ENCODE measurements at regions not wholly inside any gene's neighbourhood (a gene's known extent, or its start where the extent isn't known, plus 50 kb on each side); places are given as distances from the start of the nearest gene placed in this dataset.

GRCh38 chr1:30638811-30639210, 84.6 kb downstream of the MATN1 start:
- no peak for DNase-seq (ENCODE audit: low read depth in 4 of 4, low spot score in 1 of 4)

GRCh38 chr1:30638086-30638485, 85.3 kb downstream of the MATN1 start:
- no peak for DNase-seq (ENCODE audit: low read depth in 4 of 4, low spot score in 1 of 4)

GRCh38 chr1:30637183-30637980, 86.0 kb downstream of the MATN1 start:
- DNase-seq (ENCODE audit: low read depth in 4 of 4, low spot score in 1 of 4): no peak

- DNase-seq (ENCODE audit: low read depth in 4 of 4, low spot score in 1 of 4): no peak
Measured at GRCh38 chr1:30636621-30637020, 86.8 kb downstream of the MATN1 start.

GRCh38 chr1:30635391-30635975, 87.9 kb downstream of the MATN1 start:
- DNase-seq (ENCODE audit: low read depth in 4 of 4, low spot score in 1 of 4): no peak

- no peak for DNase-seq (ENCODE audit: low read depth in 4 of 4, low spot score in 1 of 4)
Measured at GRCh38 chr1:30634507-30634906, 88.9 kb downstream of the MATN1 start.

GRCh38 chr1:30633294-30633693, 90.1 kb downstream of the MATN1 start:
- DNase-seq (ENCODE audit: low read depth in 4 of 4, low spot score in 1 of 4): no peak

GRCh38 chr1:30632481-30632880, 90.9 kb downstream of the MATN1 start:
- DNase-seq (ENCODE audit: low read depth in 4 of 4, low spot score in 1 of 4): no peak

GRCh38 chr1:30631700-30632099, 91.7 kb downstream of the MATN1 start:
- no peak for DNase-seq (ENCODE audit: low read depth in 4 of 4, low spot score in 1 of 4)

- no peak for DNase-seq (ENCODE audit: low read depth in 4 of 4, low spot score in 1 of 4)
Measured at GRCh38 chr1:30629501-30629900, 93.9 kb downstream of the MATN1 start.

GRCh38 chr1:30627994-30628393, 95.4 kb downstream of the MATN1 start:
- no peak for DNase-seq (ENCODE audit: low read depth in 4 of 4, low spot score in 1 of 4)

- DNase-seq (ENCODE audit: low read depth in 4 of 4, low spot score in 1 of 4): no peak
Measured at GRCh38 chr1:30627206-30627605, 96.2 kb downstream of the MATN1 start.

GRCh38 chr1:30623431-30623830, 100.0 kb downstream of the MATN1 start:
- DNase-seq (ENCODE audit: low read depth in 4 of 4, low spot score in 1 of 4): no peak

- DNase-seq (ENCODE audit: low read depth in 4 of 4, low spot score in 1 of 4): no peak
Measured at GRCh38 chr1:30619619-30620018, 103.8 kb downstream of the MATN1 start.

- DNase-seq (ENCODE audit: low read depth in 4 of 4, low spot score in 1 of 4): no peak
Measured at GRCh38 chr1:30618335-30618747, 105.0 kb downstream of the MATN1 start.

- no peak for DNase-seq (ENCODE audit: low read depth in 4 of 4, low spot score in 1 of 4)
Measured at GRCh38 chr1:30616759-30617158, 106.6 kb downstream of the MATN1 start.

GRCh38 chr1:30615816-30616590, 107.4 kb downstream of the MATN1 start:
- DNase-seq (ENCODE audit: low read depth in 4 of 4, low spot score in 1 of 4): no peak

- no peak for DNase-seq (ENCODE audit: low read depth in 4 of 4, low spot score in 1 of 4)
Measured at GRCh38 chr1:30615076-30615795, 108.1 kb downstream of the MATN1 start.

GRCh38 chr1:30613188-30613587, 110.2 kb downstream of the MATN1 start:
- no peak for DNase-seq (ENCODE audit: low read depth in 4 of 4, low spot score in 1 of 4)

GRCh38 chr1:30612536-30613065, 110.8 kb downstream of the MATN1 start:
- no peak for DNase-seq (ENCODE audit: low read depth in 4 of 4, low spot score in 1 of 4)

GRCh38 chr1:30611741-30612309, 111.6 kb downstream of the MATN1 start:
- no peak for DNase-seq (ENCODE audit: low read depth in 4 of 4, low spot score in 1 of 4)

Data from stimulated activated CD4-positive, alpha-beta T cell treated with anti-CD3 and anti-CD28 coated beads, Interleukin-1b, Interleukin-23, amount 100 ng/mL, for 24 hours (primary cell).